Neural cell (in vitro differentiated cells): ENCODE measurements at regions not wholly inside any gene's neighbourhood (a gene's known extent, or its start where the extent isn't known, plus 50 kb on each side); places are given as distances from the start of the nearest gene placed in this dataset.

ENCODE experiments used
- H2AFZ ChIP-seq: fragments of 200-600, 300-800 bp; sonication (generic), shearing (Covaris generic); 2 replicates; pipeline ENCODE4 v1.6.0; 2014; ENCODE audit warnings: low read depth, mild to moderate bottlenecking, antibody characterized with exemption, low read length, moderate library complexity
- H3F3A ChIP-seq: fragments of 200-600 bp; shearing (Covaris generic); 2 replicates; pipeline ENCODE4 v1.6.1; 2016; ENCODE audit warnings: mild to moderate bottlenecking, moderate library complexity, mixed read lengths, antibody characterized with exemption, low read length; ENCODE audit not compliant: insufficient read depth, poor library complexity, severe bottlenecking
- H3K27ac ChIP-seq: fragments of 200-600, 300-800 bp; sonication (generic), shearing (Covaris generic); 2 replicates; pipeline ENCODE4 v1.5.1; 2014; ENCODE audit warnings: mild to moderate bottlenecking, low read length, moderate library complexity
- H3K27me3 ChIP-seq: fragments of 300-800, 200-600 bp; sonication (generic), shearing (Covaris generic); 2 replicates; pipeline ENCODE4 v1.6.0; 2014; ENCODE audit warnings: mild to moderate bottlenecking, low read depth, low read length, moderate library complexity; ENCODE audit not compliant: insufficient read depth
- H3K36me3 ChIP-seq: fragments of 300-800, 200-600 bp; sonication (generic), shearing (Covaris generic); 2 replicates; pipeline ENCODE4 v1.5.1; 2014; ENCODE audit warnings: mild to moderate bottlenecking, antibody characterized with exemption, low read length, moderate library complexity; ENCODE audit not compliant: insufficient read depth
- H3K4me2 ChIP-seq: fragments of 300-800, 200-600 bp; sonication (generic), shearing (Covaris generic); 2 replicates; pipeline ENCODE4 v1.6.0; 2014; ENCODE audit warnings: mild to moderate bottlenecking, low read length
- H3K4me3 ChIP-seq: fragments of 300-800, 200-600 bp; sonication (generic), shearing (Covaris generic); 2 replicates; pipeline ENCODE4 v1.5.1; 2014; ENCODE audit warnings: mild to moderate bottlenecking, low read length, moderate library complexity
- H3K79me2 ChIP-seq: fragments of 200-600 bp; shearing (Covaris generic); replicated peaks from 2 replicates; pipeline ENCODE4 v1.6.0; 2014; ENCODE audit warnings: mild to moderate bottlenecking, low read length, moderate library complexity; ENCODE audit not compliant: insufficient read depth
- H3K9ac ChIP-seq: fragments of 300-800, 200-600 bp; sonication (generic), shearing (Covaris generic); 2 replicates; pipeline ENCODE4 v1.6.1; 2016; ENCODE audit warnings: mild to moderate bottlenecking, low read length, mixed read lengths
- H3K9me2 ChIP-seq: fragments of 200-600 bp; shearing (Covaris generic); 2 replicates; pipeline ENCODE4 v1.6.1; 2016; ENCODE audit warnings: mild to moderate bottlenecking, low read length, mixed read lengths; ENCODE audit not compliant: insufficient read depth
- H3K9me3 ChIP-seq: fragments of 200-600, 300-800 bp; sonication (generic), shearing (Covaris generic); 2 replicates; pipeline ENCODE4 v1.6.1; 2016; ENCODE audit warnings: mild to moderate bottlenecking, mixed run types, low read length, moderate library complexity, mixed read lengths
- H4K20me1 ChIP-seq: fragments of 200-600 bp; shearing (Covaris generic); 2 replicates; pipeline ENCODE4 v1.6.1; 2016; ENCODE audit warnings: mild to moderate bottlenecking, mixed run types; ENCODE audit not compliant: insufficient read depth
- EP300 ChIP-seq: fragments of 450-650 bp; conservative IDR thresholded peaks from 2 replicates; pipeline ENCODE4 v1.6.1; 2014; ENCODE audit warnings: antibody characterized with exemption, mild to moderate bottlenecking, moderate library complexity; ENCODE audit not compliant: poor library complexity, severe bottlenecking
- EZH2 ChIP-seq: fragments of 200-600, 300-800 bp; shearing (Covaris generic), sonication (generic); IDR thresholded peaks from 2 replicates; pipeline ENCODE4 v1.6.1; 2014; ENCODE audit warnings: antibody characterized with exemption, low read length, borderline replicate concordance, mild to moderate bottlenecking; ENCODE audit not compliant: insufficient read depth, poor library complexity, severe bottlenecking
- MXI1 ChIP-seq: fragments of 450-650 bp; conservative IDR thresholded peaks from 2 replicates; pipeline ENCODE4 v1.6.1; 2014; ENCODE audit warnings: antibody characterized with exemption, mild to moderate bottlenecking; ENCODE audit not compliant: poor library complexity, severe bottlenecking
- POLR2AphosphoS5 ChIP-seq: IDR thresholded peaks from 2 replicates; pipeline ENCODE4 v1.6.1; 2012
- RAD21 ChIP-seq: fragments of 450-650 bp; conservative IDR thresholded peaks from 2 replicates; pipeline ENCODE4 v1.6.1; 2014; ENCODE audit warnings: antibody characterized with exemption, mild to moderate bottlenecking, moderate library complexity
- SMC3 ChIP-seq: fragments of 450-650 bp; conservative IDR thresholded peaks from 2 replicates; pipeline ENCODE4 v1.6.1; 2014; ENCODE audit warnings: antibody characterized with exemption, mild to moderate bottlenecking, moderate library complexity; ENCODE audit not compliant: poor library complexity
- TAF1 ChIP-seq: IDR thresholded peaks from 2 replicates; pipeline ENCODE4 v1.6.1; 2012; ENCODE audit warnings: low read depth
- TF ChIP-seq, protein P1 (sequence below): IDR thresholded peaks from 2 replicates; pipeline ENCODE4 v1.6.1; 2012; ENCODE audit warnings: borderline replicate concordance
- TF ChIP-seq, protein P2 (sequence below): fragments of 450-650 bp; IDR thresholded peaks from 2 replicates; pipeline ENCODE4 v1.5.1; 2014; ENCODE audit warnings: antibody characterized with exemption, mild to moderate bottlenecking, moderate library complexity; ENCODE audit not compliant: poor library complexity, severe bottlenecking

DNA sequence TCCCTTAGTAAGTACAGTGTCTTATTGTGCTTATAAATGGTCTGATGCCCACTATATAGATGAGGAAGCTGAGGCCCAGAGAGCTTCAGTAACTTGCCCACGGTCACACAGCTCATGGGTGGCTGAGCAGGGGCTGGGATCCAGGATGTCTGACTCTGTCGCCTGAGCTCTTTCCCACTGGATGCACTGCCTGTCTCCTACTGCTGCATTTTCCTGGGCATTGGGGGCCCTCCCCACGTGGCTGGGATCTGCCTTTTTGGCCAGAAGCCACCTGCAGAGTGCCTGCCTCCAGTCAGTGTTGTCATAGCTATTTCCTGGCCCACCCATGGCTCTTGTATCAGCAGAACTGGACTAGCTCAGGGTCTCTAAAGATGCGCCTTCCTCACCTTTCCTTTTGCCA is 57.5 kb upstream of the TAMM41 start:
- TF ChIP-seq EZH2 (no peak), TAF1 (no peak), MXI1 (no peak), RAD21 (no peak), SMC3 (no peak), POLR2AphosphoS5 (no peak), EP300 (no peak)
- TF ChIP-seq, protein P1, sequence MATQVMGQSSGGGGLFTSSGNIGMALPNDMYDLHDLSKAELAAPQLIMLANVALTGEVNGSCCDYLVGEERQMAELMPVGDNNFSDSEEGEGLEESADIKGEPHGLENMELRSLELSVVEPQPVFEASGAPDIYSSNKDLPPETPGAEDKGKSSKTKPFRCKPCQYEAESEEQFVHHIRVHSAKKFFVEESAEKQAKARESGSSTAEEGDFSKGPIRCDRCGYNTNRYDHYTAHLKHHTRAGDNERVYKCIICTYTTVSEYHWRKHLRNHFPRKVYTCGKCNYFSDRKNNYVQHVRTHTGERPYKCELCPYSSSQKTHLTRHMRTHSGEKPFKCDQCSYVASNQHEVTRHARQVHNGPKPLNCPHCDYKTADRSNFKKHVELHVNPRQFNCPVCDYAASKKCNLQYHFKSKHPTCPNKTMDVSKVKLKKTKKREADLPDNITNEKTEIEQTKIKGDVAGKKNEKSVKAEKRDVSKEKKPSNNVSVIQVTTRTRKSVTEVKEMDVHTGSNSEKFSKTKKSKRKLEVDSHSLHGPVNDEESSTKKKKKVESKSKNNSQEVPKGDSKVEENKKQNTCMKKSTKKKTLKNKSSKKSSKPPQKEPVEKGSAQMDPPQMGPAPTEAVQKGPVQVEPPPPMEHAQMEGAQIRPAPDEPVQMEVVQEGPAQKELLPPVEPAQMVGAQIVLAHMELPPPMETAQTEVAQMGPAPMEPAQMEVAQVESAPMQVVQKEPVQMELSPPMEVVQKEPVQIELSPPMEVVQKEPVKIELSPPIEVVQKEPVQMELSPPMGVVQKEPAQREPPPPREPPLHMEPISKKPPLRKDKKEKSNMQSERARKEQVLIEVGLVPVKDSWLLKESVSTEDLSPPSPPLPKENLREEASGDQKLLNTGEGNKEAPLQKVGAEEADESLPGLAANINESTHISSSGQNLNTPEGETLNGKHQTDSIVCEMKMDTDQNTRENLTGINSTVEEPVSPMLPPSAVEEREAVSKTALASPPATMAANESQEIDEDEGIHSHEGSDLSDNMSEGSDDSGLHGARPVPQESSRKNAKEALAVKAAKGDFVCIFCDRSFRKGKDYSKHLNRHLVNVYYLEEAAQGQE = no peak
- TF ChIP-seq, protein P2, sequence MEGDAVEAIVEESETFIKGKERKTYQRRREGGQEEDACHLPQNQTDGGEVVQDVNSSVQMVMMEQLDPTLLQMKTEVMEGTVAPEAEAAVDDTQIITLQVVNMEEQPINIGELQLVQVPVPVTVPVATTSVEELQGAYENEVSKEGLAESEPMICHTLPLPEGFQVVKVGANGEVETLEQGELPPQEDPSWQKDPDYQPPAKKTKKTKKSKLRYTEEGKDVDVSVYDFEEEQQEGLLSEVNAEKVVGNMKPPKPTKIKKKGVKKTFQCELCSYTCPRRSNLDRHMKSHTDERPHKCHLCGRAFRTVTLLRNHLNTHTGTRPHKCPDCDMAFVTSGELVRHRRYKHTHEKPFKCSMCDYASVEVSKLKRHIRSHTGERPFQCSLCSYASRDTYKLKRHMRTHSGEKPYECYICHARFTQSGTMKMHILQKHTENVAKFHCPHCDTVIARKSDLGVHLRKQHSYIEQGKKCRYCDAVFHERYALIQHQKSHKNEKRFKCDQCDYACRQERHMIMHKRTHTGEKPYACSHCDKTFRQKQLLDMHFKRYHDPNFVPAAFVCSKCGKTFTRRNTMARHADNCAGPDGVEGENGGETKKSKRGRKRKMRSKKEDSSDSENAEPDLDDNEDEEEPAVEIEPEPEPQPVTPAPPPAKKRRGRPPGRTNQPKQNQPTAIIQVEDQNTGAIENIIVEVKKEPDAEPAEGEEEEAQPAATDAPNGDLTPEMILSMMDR = no peak
- no peak overlapping the region for H3K4me2 ChIP-seq
- H3K9me2 ChIP-seq = no peaks in the 10 kb centered on the region
- H3K27ac ChIP-seq = no peak overlapping the region
- no peaks in the 10 kb centered on the region for H3K79me2 ChIP-seq
- no peaks in the 10 kb centered on the region for H3K36me3 ChIP-seq
- H2AFZ ChIP-seq = no peak overlapping the region
- H4K20me1 ChIP-seq = no peaks in the 10 kb centered on the region
- no peak overlapping the region for H3K9ac ChIP-seq
- H3K27me3 ChIP-seq = no peaks in the 10 kb centered on the region
- H3K9me3 ChIP-seq = no peaks in the 10 kb centered on the region
- no peak overlapping the region for H3K4me3 ChIP-seq
- no peaks in the 10 kb centered on the region for H3F3A ChIP-seq

DNA sequence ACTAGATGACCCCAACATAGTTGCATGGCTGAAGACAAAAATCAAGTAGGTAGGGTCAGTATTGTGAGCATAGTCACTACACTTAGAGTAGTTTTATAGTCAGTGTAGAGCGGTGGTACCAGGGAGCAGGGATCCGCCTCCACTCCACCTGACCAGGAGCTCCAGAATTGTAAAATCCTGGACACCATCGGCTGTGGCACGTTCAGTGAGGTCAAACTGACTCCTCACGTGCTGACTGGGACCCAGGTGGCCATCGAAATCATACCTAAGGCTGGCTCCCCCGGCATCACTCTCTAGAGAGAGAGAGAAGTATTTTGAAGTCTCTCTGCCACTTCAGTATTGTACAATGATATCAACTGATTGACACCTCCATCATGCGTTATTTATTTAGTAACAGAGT is 59.7 kb upstream of the TAMM41 start:
- no peaks in the 10 kb centered on the region for H3F3A ChIP-seq
- no peaks in the 10 kb centered on the region for H3K9me3 ChIP-seq
- TF ChIP-seq EP300 = no peak
- TF ChIP-seq RAD21 = no peak
- no peak for TF ChIP-seq POLR2AphosphoS5
- TF ChIP-seq SMC3 = no peak
- TF ChIP-seq, protein P2 = no peak
- TF ChIP-seq, protein P1 = no peak
- no peak overlapping the region for H3K4me2 ChIP-seq
- H3K27me3 ChIP-seq = no peaks in the 10 kb centered on the region
- no peaks in the 10 kb centered on the region for H3K79me2 ChIP-seq
- H3K27ac ChIP-seq = no peak overlapping the region
- no peaks in the 10 kb centered on the region for H3K9me2 ChIP-seq
- H3K9ac ChIP-seq = no peak overlapping the region
- H3K4me3 ChIP-seq = no peak overlapping the region
- no peaks in the 10 kb centered on the region for H4K20me1 ChIP-seq
- H2AFZ ChIP-seq = no peak overlapping the region
- no peaks in the 10 kb centered on the region for H3K36me3 ChIP-seq
